ENCODE measurements at regions not wholly inside any gene's neighbourhood (a gene's known extent, or its start where the extent isn't known, plus 50 kb on each side); places are given as distances from the start of the nearest gene placed in this dataset.

GRCh38 chr4:136524039-136524438, 1008.3 kb downstream of the PCDH18 start:
- H3K9me3 Mint-ChIP-seq: peaks cover under 1 to 6% (median 2%) of the 10 kb centered on the region in 7 donors

GRCh38 chr4:136516371-136516770, 1015.9 kb downstream of the PCDH18 start:
- no peak overlapping the region for H3K4me3 Mint-ChIP-seq
- peaks cover 0 to 5% (median 3%) of the 10 kb centered on the region in 7 donors for H3K9me3 Mint-ChIP-seq
- H3K9ac ChIP-seq (ENCODE audit: insufficient read depth, low read length, poor library complexity, severe bottlenecking): no peak overlapping the region

More at GRCh38 chr4:136524039-136524438, 1008.3 kb downstream of the PCDH18 start:
- no CpG with 5 or more reads among the region's 2 CpGs for WGBS (ENCODE audit: insufficient coverage)
- no peak for TF ChIP-seq CTCF (IDR thresholded peaks at IDR 0.05)
- H3K79me2 ChIP-seq (ENCODE audit: insufficient read depth, low read length): no peaks in the 10 kb centered on the region
- Mint-ChIP-seq H3K27me3 (ENCODE audit: low read depth in 3 of 3) (peaks cover 0 to 2% (median 0%) of the 10 kb centered on the region in 3 donors), H3K27ac (no peak overlapping the region), H3K4me1 (no peaks in the 10 kb centered on the region), H3K4me3 (no peak overlapping the region), H3K36me3 (no peaks in the 10 kb centered on the region)
- H3K27me3 ChIP-seq (ENCODE audit: control insufficient read depth in 2 of 2, insufficient read depth in 2 of 2, low read length in 2 of 2): no peaks in the 10 kb centered on the region
- H3K36me3 ChIP-seq (replicated peaks in 1 of 2; ENCODE audit: control insufficient read depth in 1 of 2, insufficient read depth in 2 of 2, low read length in 2 of 2): no peaks in the 10 kb centered on the region
- no peak overlapping the region for H3K27ac ChIP-seq (ENCODE audit: low read depth in 1 of 2, low read length in 2 of 2)
- H3K4me1 ChIP-seq (ENCODE audit: control insufficient read depth in 1 of 2, insufficient read depth in 2 of 2, low read length in 2 of 2): no peaks in the 10 kb centered on the region
- H4K20me1 ChIP-seq (ENCODE audit: insufficient read depth, low read length): no peaks in the 10 kb centered on the region
- DNase-seq: no peak
- H3K4me2 ChIP-seq (replicated peaks; ENCODE audit: extremely low read depth, low read length, poor library complexity, severe bottlenecking): no peak overlapping the region
- H3K9ac ChIP-seq (ENCODE audit: insufficient read depth, low read length, poor library complexity, severe bottlenecking): no peak overlapping the region
- H2AFZ ChIP-seq (ENCODE audit: insufficient read depth, low read depth, low read length, poor library complexity, severe bottlenecking): no peak overlapping the region
- H3K9me3 ChIP-seq (replicated peaks in 1 of 2; ENCODE audit: control insufficient read depth in 1 of 2, insufficient read depth in 1 of 2, low read length in 2 of 2): peaks cover 0 to 3% of the 10 kb centered on the region in 2 donors
- no peak overlapping the region for H3K4me3 ChIP-seq (replicated peaks in 1 of 3; ENCODE audit: low read depth in 2 of 3, low read length in 3 of 3)
- intact Hi-C loops (cut with micrococcal nuclease): no loop called here

More at GRCh38 chr4:136516371-136516770, 1015.9 kb downstream of the PCDH18 start:
- no peaks in the 10 kb centered on the region for H3K4me1 Mint-ChIP-seq
- Histone ChIP-seq H3K4me2 (replicated peaks; ENCODE audit: extremely low read depth, low read length, poor library complexity, severe bottlenecking) (no peak overlapping the region), H3K27ac (ENCODE audit: low read depth in 1 of 2, low read length in 2 of 2) (no peak overlapping the region), H3K4me3 (replicated peaks in 1 of 3; ENCODE audit: low read depth in 2 of 3, low read length in 3 of 3) (no peak overlapping the region), H3K27me3 (ENCODE audit: control insufficient read depth in 2 of 2, insufficient read depth in 2 of 2, low read length in 2 of 2) (no peaks in the 10 kb centered on the region), H4K20me1 (ENCODE audit: insufficient read depth, low read length) (no peaks in the 10 kb centered on the region), H2AFZ (ENCODE audit: insufficient read depth, low read depth, low read length, poor library complexity, severe bottlenecking) (no peak overlapping the region), H3K36me3 (replicated peaks in 1 of 2; ENCODE audit: control insufficient read depth in 1 of 2, insufficient read depth in 2 of 2, low read length in 2 of 2) (no peaks in the 10 kb centered on the region), H3K9me3 (replicated peaks in 1 of 2; ENCODE audit: control insufficient read depth in 1 of 2, insufficient read depth in 1 of 2, low read length in 2 of 2) (peaks cover 0 to 3% of the 10 kb centered on the region in 2 donors), H3K79me2 (ENCODE audit: insufficient read depth, low read length) (no peaks in the 10 kb centered on the region), H3K4me1 (ENCODE audit: control insufficient read depth in 1 of 2, insufficient read depth in 2 of 2, low read length in 2 of 2) (no peaks in the 10 kb centered on the region)
- H3K36me3 Mint-ChIP-seq: no peaks in the 10 kb centered on the region
- TF ChIP-seq CTCF (IDR thresholded peaks at IDR 0.05): no peak
- no peaks in the 10 kb centered on the region for H3K27me3 Mint-ChIP-seq (ENCODE audit: low read depth in 3 of 3)
- no peak for DNase-seq
- intact Hi-C loops (cut with micrococcal nuclease): no loop called here
- 91% methylated on average over 1 of the region's 3 CpGs for WGBS (ENCODE audit: insufficient coverage)
- no peak overlapping the region for H3K27ac Mint-ChIP-seq
